ENCODE measurements at regions not wholly inside any gene's neighbourhood (a gene's known extent, or its start where the extent isn't known, plus 50 kb on each side); places are given as distances from the start of the nearest gene placed in this dataset.

DNA sequence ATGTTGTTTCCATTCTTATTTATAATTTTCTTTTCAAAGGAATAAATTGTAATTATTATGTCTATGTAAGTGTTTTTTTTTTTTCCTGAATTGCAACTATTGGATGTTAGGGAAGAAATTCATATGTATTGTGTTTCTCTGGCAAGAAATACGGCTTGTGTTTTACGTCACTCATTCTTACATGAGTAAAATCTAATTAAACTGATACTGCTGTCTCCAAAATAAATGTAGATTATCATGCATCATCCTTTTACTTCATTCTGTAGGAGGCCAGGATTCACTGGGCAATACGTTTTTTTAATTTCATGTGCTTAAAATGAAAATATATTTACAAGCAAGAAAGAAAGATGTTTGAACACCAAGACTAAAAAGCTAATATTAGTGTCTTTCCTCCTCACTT lies 590.8 kb downstream of the OTOL1 start:
- Histone ChIP-seq H3K9ac (ENCODE audit: low read length) (no peak overlapping the region), H3K4me1 (ENCODE audit: insufficient read depth, low read length) (no peaks in the 10 kb centered on the region), H4K20me1 (ENCODE audit: insufficient read depth, low read length) (no peaks in the 10 kb centered on the region), H3K27me3 (ENCODE audit: insufficient read depth, low read length) (no peaks in the 10 kb centered on the region), H3K27ac (ENCODE audit: low read depth, low read length) (no peak overlapping the region), H3K4me3 (ENCODE audit: insufficient read depth, low read depth, low read length) (no peak overlapping the region), H3K36me3 (ENCODE audit: insufficient read depth, low read length) (no peaks in the 10 kb centered on the region), H3K9me3 (ENCODE audit: insufficient read depth, low read depth, low read length) (no peaks in the 10 kb centered on the region), H3K79me2 (ENCODE audit: insufficient read depth, low read length) (no peaks in the 10 kb centered on the region), H3K4me2 (ENCODE audit: low read length) (no peak overlapping the region), H2AFZ (ENCODE audit: low read depth, low read length) (no peak overlapping the region)
- no peaks in the 10 kb centered on the region for H3K36me3 Mint-ChIP-seq (ENCODE audit: low read depth, unreplicated experiment)
- DNase-seq (ENCODE audit: low read depth), result no peak
- TF ChIP-seq EZH2 (IDR thresholded peaks at IDR 0.05; ENCODE audit: insufficient read depth, low read length), result no peak
- TF ChIP-seq, protein P1, sequence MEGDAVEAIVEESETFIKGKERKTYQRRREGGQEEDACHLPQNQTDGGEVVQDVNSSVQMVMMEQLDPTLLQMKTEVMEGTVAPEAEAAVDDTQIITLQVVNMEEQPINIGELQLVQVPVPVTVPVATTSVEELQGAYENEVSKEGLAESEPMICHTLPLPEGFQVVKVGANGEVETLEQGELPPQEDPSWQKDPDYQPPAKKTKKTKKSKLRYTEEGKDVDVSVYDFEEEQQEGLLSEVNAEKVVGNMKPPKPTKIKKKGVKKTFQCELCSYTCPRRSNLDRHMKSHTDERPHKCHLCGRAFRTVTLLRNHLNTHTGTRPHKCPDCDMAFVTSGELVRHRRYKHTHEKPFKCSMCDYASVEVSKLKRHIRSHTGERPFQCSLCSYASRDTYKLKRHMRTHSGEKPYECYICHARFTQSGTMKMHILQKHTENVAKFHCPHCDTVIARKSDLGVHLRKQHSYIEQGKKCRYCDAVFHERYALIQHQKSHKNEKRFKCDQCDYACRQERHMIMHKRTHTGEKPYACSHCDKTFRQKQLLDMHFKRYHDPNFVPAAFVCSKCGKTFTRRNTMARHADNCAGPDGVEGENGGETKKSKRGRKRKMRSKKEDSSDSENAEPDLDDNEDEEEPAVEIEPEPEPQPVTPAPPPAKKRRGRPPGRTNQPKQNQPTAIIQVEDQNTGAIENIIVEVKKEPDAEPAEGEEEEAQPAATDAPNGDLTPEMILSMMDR (IDR thresholded peaks at IDR 0.05; ENCODE audit: insufficient read depth, low read depth, low read length), result no peak
- no peaks in the 10 kb centered on the region for H3K4me1 Mint-ChIP-seq (ENCODE audit: low read depth, unreplicated experiment)
- H3K9me3 Mint-ChIP-seq (ENCODE audit: unreplicated experiment), result no peaks in the 10 kb centered on the region
- H3K27ac Mint-ChIP-seq (ENCODE audit: unreplicated experiment), result no peak overlapping the region
- H3K27me3 Mint-ChIP-seq (ENCODE audit: low read depth, unreplicated experiment), result no peaks in the 10 kb centered on the region
- no peak for FAIRE-seq
- no peak overlapping the region for H3K4me3 Mint-ChIP-seq (ENCODE audit: unreplicated experiment)

DNA sequence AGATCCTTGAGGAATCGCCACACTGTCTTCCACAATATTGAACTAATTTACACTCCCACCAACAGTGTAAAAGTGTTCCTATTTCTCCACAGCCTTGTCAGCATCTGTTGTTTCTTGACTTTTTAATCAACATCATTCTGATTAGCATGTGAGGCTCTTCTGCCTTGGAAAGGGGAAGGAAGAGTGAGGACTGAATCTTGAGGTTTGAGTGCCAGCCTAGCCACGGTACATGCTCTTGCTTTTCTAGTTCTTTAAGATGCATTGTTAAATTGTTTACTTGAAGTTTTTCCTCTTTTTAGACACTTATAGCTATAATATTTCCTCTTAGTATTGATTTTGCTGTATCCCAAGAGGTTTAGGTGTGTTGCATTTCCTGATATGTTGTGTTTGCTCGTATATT lies 596.1 kb downstream of the OTOL1 start:
- H3K27me3 Mint-ChIP-seq (ENCODE audit: low read depth, unreplicated experiment), result no peaks in the 10 kb centered on the region
- Histone ChIP-seq H3K79me2 (ENCODE audit: insufficient read depth, low read length) (no peaks in the 10 kb centered on the region), H3K36me3 (ENCODE audit: insufficient read depth, low read length) (no peaks in the 10 kb centered on the region), H3K27me3 (ENCODE audit: insufficient read depth, low read length) (no peaks in the 10 kb centered on the region), H3K4me1 (ENCODE audit: insufficient read depth, low read length) (no peaks in the 10 kb centered on the region), H4K20me1 (ENCODE audit: insufficient read depth, low read length) (no peaks in the 10 kb centered on the region), H3K9ac (ENCODE audit: low read length) (no peak overlapping the region), H3K4me2 (ENCODE audit: low read length) (no peak overlapping the region), H3K27ac (ENCODE audit: low read depth, low read length) (no peak overlapping the region), H3K4me3 (ENCODE audit: insufficient read depth, low read depth, low read length) (no peak overlapping the region), H3K9me3 (ENCODE audit: insufficient read depth, low read depth, low read length) (no peaks in the 10 kb centered on the region), H2AFZ (ENCODE audit: low read depth, low read length) (no peak overlapping the region)
- H3K36me3 Mint-ChIP-seq (ENCODE audit: low read depth, unreplicated experiment), result no peaks in the 10 kb centered on the region
- DNase-seq (ENCODE audit: low read depth), result no peak
- no peaks in the 10 kb centered on the region for H3K4me1 Mint-ChIP-seq (ENCODE audit: low read depth, unreplicated experiment)
- TF ChIP-seq EZH2 (IDR thresholded peaks at IDR 0.05; ENCODE audit: insufficient read depth, low read length), result no peak
- TF ChIP-seq, protein P1 (IDR thresholded peaks at IDR 0.05; ENCODE audit: insufficient read depth, low read depth, low read length), result no peak
- no peak overlapping the region for H3K4me3 Mint-ChIP-seq (ENCODE audit: unreplicated experiment)
- H3K27ac Mint-ChIP-seq (ENCODE audit: unreplicated experiment), result no peak overlapping the region
- H3K9me3 Mint-ChIP-seq (ENCODE audit: unreplicated experiment), result no peaks in the 10 kb centered on the region
- FAIRE-seq, result no peak

GRCh38 chr3:162094301-162094700 lies 597.7 kb downstream of the OTOL1 start:
- Mint-ChIP-seq H3K9me3 (ENCODE audit: unreplicated experiment) (no peaks in the 10 kb centered on the region), H3K4me3 (ENCODE audit: unreplicated experiment) (no peak overlapping the region), H3K4me1 (ENCODE audit: low read depth, unreplicated experiment) (no peaks in the 10 kb centered on the region), H3K27ac (ENCODE audit: unreplicated experiment) (no peak overlapping the region), H3K36me3 (ENCODE audit: low read depth, unreplicated experiment) (no peaks in the 10 kb centered on the region), H3K27me3 (ENCODE audit: low read depth, unreplicated experiment) (no peaks in the 10 kb centered on the region)
- Histone ChIP-seq H3K4me2 (ENCODE audit: low read length) (no peak overlapping the region), H3K36me3 (ENCODE audit: insufficient read depth, low read length) (no peaks in the 10 kb centered on the region), H3K9ac (ENCODE audit: low read length) (no peak overlapping the region), H3K27me3 (ENCODE audit: insufficient read depth, low read length) (no peaks in the 10 kb centered on the region), H3K9me3 (ENCODE audit: insufficient read depth, low read depth, low read length) (no peaks in the 10 kb centered on the region), H3K27ac (ENCODE audit: low read depth, low read length) (no peak overlapping the region), H2AFZ (ENCODE audit: low read depth, low read length) (no peak overlapping the region), H3K79me2 (ENCODE audit: insufficient read depth, low read length) (no peaks in the 10 kb centered on the region), H3K4me3 (ENCODE audit: insufficient read depth, low read depth, low read length) (no peak overlapping the region), H3K4me1 (ENCODE audit: insufficient read depth, low read length) (no peaks in the 10 kb centered on the region), H4K20me1 (ENCODE audit: insufficient read depth, low read length) (no peaks in the 10 kb centered on the region)
- TF ChIP-seq, protein P1 (IDR thresholded peaks at IDR 0.05; ENCODE audit: insufficient read depth, low read depth, low read length), result no peak
- TF ChIP-seq EZH2 (IDR thresholded peaks at IDR 0.05; ENCODE audit: insufficient read depth, low read length), result no peak
- FAIRE-seq, result no peak
- DNase-seq (ENCODE audit: low read depth), result no peak
